ENCODE measurements at regions not wholly inside any gene's neighbourhood (a gene's known extent, or its start where the extent isn't known, plus 50 kb on each side); places are given as distances from the start of the nearest gene placed in this dataset.

GRCh38 chr6:144919560-144919959 is 634.4 kb downstream of the UTRN start:
- no peak for TF ChIP-seq CTCF (IDR thresholded peaks at IDR 0.05)
- no peak for TF ChIP-seq ZFX (IDR thresholded peaks at IDR 0.05; ENCODE audit: borderline replicate concordance)

Data from 22Rv1 (cell line).